Brain microvascular endothelial cell (primary cell): ENCODE measurements at regions not wholly inside any gene's neighbourhood (a gene's known extent, or its start where the extent isn't known, plus 50 kb on each side); places are given as distances from the start of the nearest gene placed in this dataset.

Experiments used
- DNase-seq: peaks from one replicate; pipeline ENCODE4 v3.0.0-alpha.2; 2020
- H3K27ac ChIP-seq: fragments of 250-450 bp; sonication (Bioruptor Pico); 2 replicates; pipeline ENCODE4 v1.5.1; 2020; ENCODE audit warnings: mild to moderate bottlenecking, moderate library complexity
- H3K27me3 ChIP-seq: fragments of 250-450 bp; sonication (Bioruptor Pico); replicated peaks from 2 replicates; pipeline ENCODE4 v1.5.1; 2020; ENCODE audit warnings: mild to moderate bottlenecking
- H3K36me3 ChIP-seq: fragments of 250-450 bp; sonication (Bioruptor Pico); replicated peaks from 2 replicates; pipeline ENCODE4 v1.5.1; 2020; ENCODE audit warnings: mild to moderate bottlenecking
- H3K4me3 ChIP-seq: 2 replicates; pipeline ENCODE4 v1.5.1; 2011; ENCODE audit warnings: low read depth, mild to moderate bottlenecking, control low read depth, low read length, moderate library complexity
- CTCF ChIP-seq: IDR thresholded peaks from 2 replicates; pipeline ENCODE4 v1.5.1; 2011; ENCODE audit warnings: low read depth, mild to moderate bottlenecking, moderate library complexity, low read length, control low read depth, inconsistent platforms; ENCODE audit errors: missing control alignments
- in situ Hi-C: cut with HindIII; loops from 2 replicates; pipeline ENCODE4 v1.10.0; 2017; ENCODE audit warnings: low sequenced_read_pairs, low pct_ligation_motif_present

GRCh38 chr1:58895559-58896145 lies 111.8 kb upstream of the JUN start:
- in situ Hi-C loops = no loop called here
- H3K27ac ChIP-seq = no peak overlapping the region
- H3K36me3 ChIP-seq = no peaks in the 10 kb centered on the region
- TF ChIP-seq CTCF = no peak
- DNase-seq = no peak
- H3K4me3 ChIP-seq = no peak overlapping the region
- no peaks in the 10 kb centered on the region for H3K27me3 ChIP-seq

GRCh38 chr1:58896246-58897183 lies 112.7 kb upstream of the JUN start:
- TF ChIP-seq CTCF = no peak
- no peak overlapping the region for H3K4me3 ChIP-seq
- H3K36me3 ChIP-seq = no peaks in the 10 kb centered on the region
- no peaks in the 10 kb centered on the region for H3K27me3 ChIP-seq
- DNase-seq = no peak
- in situ Hi-C loops = no loop called here
- no peak overlapping the region for H3K27ac ChIP-seq

GRCh38 chr1:58898739-58899586 lies 115.1 kb upstream of the JUN start:
- no peak for TF ChIP-seq CTCF
- H3K36me3 ChIP-seq = no peaks in the 10 kb centered on the region
- H3K27ac ChIP-seq = no peak overlapping the region
- in situ Hi-C loops = no loop called here
- H3K27me3 ChIP-seq = no peaks in the 10 kb centered on the region
- no peak overlapping the region for H3K4me3 ChIP-seq
- DNase-seq = no peak

DNA sequence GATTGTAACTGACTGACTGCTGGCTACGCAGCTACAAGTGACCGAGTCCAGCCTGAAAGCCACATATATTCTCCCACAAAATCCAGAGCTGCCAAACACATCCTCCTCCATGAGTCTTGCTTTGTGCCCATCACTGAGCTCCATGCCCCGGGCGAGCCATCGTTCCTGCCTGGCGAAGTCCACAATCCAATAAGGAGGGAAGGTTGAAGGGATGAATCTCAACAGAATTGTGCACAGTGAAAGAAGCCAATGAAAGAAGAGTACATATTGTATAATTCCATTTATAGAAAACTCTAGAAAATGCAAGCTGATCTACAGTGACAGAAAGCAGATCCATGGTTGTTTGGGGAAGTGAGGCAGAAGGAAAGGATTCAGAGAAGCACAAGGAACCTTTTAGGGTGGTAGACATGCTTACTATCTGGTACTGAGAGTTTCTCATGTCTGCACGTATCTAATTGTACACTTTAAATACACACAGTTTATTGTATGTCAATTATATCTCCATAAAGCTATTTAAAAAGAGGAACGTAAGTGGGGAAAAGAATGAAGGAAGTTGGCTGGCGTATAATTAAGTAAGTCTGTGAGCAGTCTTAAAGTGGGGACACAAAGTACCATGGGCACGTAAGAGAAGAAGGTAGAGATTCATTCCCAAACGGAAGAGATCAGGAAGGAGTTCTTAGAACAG lies 115.9 kb upstream of the JUN start:
- Histone ChIP-seq H3K27me3 (no peaks in the 10 kb centered on the region), H3K27ac (no peak overlapping the region), H3K4me3 (no peak overlapping the region), H3K36me3 (no peaks in the 10 kb centered on the region)
- no peak for TF ChIP-seq CTCF
- in situ Hi-C loops = no loop called here
- no peak for DNase-seq

- H3K27ac ChIP-seq = no peak overlapping the region
- H3K27me3 ChIP-seq = no peaks in the 10 kb centered on the region
- no peaks in the 10 kb centered on the region for H3K36me3 ChIP-seq
- DNase-seq = no peak
- in situ Hi-C loops = no loop called here
- no peak for TF ChIP-seq CTCF
- no peak overlapping the region for H3K4me3 ChIP-seq
Observed at GRCh38 chr1:58900396-58900795, 116.5 kb upstream of the JUN start.
